ENCODE measurements at regions not wholly inside any gene's neighbourhood (a gene's known extent, or its start where the extent isn't known, plus 50 kb on each side); places are given as distances from the start of the nearest gene placed in this dataset.

DNA sequence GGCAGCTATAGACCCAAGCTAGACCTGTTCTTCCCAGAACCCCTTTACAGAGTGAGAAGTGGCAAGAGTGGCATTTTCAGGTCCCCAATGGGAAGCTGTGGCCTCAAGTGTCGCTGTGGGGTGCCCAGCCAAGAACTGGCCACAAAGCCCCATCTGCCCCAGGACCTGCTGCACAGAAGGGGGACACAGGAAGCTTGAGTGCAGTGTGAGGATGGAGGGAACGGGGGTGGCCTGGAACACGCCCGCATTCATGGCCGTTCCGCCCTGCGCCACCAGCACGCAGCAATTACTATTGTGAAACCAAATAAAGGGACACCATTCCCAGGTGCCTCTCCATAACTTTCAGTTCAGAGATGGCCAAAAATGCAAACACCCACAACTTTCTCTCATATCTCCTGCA is 237.6 kb upstream of the TCERG1L start:
- H3K4me1 Mint-ChIP-seq (ENCODE audit: low read depth), result no peaks in the 10 kb centered on the region
- no peaks in the 10 kb centered on the region; the same call in 1 of the 2 replicates for H3K27me3 Mint-ChIP-seq (ENCODE audit: insufficient read depth)
- TF ChIP-seq CTCF (IDR thresholded peaks at IDR 0.05), result no peak
- no peak overlapping the region for H3K27ac Mint-ChIP-seq
- no peak for DNase-seq
- peaks cover 62% of the 10 kb centered on the region for H3K9me3 Mint-ChIP-seq
- H3K4me3 Mint-ChIP-seq, result no peak overlapping the region
- H3K36me3 Mint-ChIP-seq (ENCODE audit: low read depth), result peaks cover 3% of the 10 kb centered on the region; the same call in 1 of the 2 replicates

DNA sequence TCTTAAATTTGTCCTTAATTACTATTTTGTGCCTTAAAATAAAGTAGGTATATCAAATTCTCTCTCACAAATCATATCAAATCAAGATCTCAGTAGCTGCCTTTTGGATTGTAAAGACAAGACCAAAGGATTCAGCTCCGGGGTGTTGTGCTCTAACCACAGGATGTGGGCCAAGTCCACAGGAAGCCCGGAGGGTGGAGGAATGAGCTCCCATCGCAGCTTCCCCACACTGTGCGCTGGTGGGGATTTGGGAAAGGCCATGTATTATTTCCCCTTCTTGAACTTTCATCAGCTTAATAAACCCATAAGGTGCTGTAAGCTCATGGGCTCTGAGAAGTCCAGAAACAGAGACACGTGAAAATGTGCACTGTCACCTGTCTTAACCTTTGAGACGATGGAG is 241.6 kb upstream of the TCERG1L start:
- no peaks in the 10 kb centered on the region for H3K27me3 Mint-ChIP-seq (ENCODE audit: insufficient read depth)
- no peak for TF ChIP-seq CTCF (IDR thresholded peaks at IDR 0.05)
- H3K27ac Mint-ChIP-seq, result no peak overlapping the region
- H3K4me1 Mint-ChIP-seq (ENCODE audit: low read depth), result no peaks in the 10 kb centered on the region
- H3K9me3 Mint-ChIP-seq, result peaks cover 61% of the 10 kb centered on the region
- H3K36me3 Mint-ChIP-seq (ENCODE audit: low read depth), result peaks cover 4% of the 10 kb centered on the region; the same call in 1 of the 2 replicates
- no peak overlapping the region for H3K4me3 Mint-ChIP-seq
- no peak for DNase-seq

GRCh38 chr10:131553581-131553980 is 242.1 kb upstream of the TCERG1L start:
- peaks cover 61% of the 10 kb centered on the region for H3K9me3 Mint-ChIP-seq
- no peak for TF ChIP-seq CTCF (IDR thresholded peaks at IDR 0.05)
- no peaks in the 10 kb centered on the region for H3K4me1 Mint-ChIP-seq (ENCODE audit: low read depth)
- H3K4me3 Mint-ChIP-seq, result no peak overlapping the region
- no peak for DNase-seq
- 0 out of 2 replicates have a peak, but pooled peaks cover 4% of the 10 kb centered on the region for H3K36me3 Mint-ChIP-seq (ENCODE audit: low read depth)
- H3K27me3 Mint-ChIP-seq (ENCODE audit: insufficient read depth), result no peaks in the 10 kb centered on the region
- H3K27ac Mint-ChIP-seq, result no peak overlapping the region

DNA sequence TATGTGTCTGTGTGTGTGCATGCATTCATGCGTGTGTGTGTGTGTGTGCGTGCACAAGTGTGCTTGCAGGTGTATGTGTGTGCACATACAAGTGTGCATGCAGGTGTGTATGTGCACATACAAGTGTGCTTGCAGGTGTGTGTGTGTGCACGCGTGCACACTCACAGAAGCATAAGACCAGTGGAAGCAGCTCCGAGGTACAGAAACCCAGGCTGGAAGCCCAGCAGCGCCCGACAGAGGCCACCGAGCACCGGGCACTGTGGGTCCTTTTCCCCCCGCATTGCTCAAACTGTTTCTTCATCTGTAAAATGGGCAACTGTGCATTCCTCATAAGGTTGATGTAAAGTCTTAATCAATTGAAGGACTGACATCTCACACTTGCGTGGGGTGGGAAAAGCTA is 243.3 kb upstream of the TCERG1L start:
- Mint-ChIP-seq H3K36me3 (ENCODE audit: low read depth) (0 out of 2 replicates have a peak, but pooled peaks cover 9% of the 10 kb centered on the region), H3K27ac (no peak overlapping the region), H3K9me3 (peaks cover 56% of the 10 kb centered on the region), H3K4me1 (ENCODE audit: low read depth) (no peaks in the 10 kb centered on the region), H3K4me3 (no peak overlapping the region), H3K27me3 (ENCODE audit: insufficient read depth) (no peaks in the 10 kb centered on the region)
- DNase-seq, result no peak
- TF ChIP-seq CTCF (IDR thresholded peaks at IDR 0.05), result no peak

DNA sequence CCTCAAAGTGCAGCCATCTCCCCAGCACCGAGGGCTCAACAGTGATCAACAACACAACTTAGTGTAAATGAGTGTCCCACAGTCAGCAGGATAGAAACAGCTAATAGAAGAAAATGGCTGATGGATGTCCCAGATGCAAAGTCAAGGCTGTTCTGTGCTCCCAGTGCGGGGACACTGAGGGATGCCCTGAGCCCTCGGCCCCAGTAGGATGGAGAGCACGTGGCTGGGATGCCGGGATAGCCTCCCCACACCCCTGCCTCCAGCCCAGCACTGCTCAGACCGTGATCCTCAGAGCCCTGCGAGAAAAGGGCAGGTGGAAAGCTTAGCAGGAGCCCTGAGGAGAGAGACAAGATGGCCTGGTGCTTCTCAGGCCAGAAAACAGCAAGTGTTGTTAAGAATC is 243.9 kb upstream of the TCERG1L start:
- Mint-ChIP-seq H3K36me3 (ENCODE audit: low read depth) (0 out of 2 replicates have a peak, but pooled peaks cover 9% of the 10 kb centered on the region), H3K27ac (no peak overlapping the region), H3K4me3 (no peak overlapping the region), H3K27me3 (ENCODE audit: insufficient read depth) (no peaks in the 10 kb centered on the region), H3K9me3 (peaks cover 59% of the 10 kb centered on the region), H3K4me1 (ENCODE audit: low read depth) (no peaks in the 10 kb centered on the region)
- no peak for TF ChIP-seq CTCF (IDR thresholded peaks at IDR 0.05)
- DNase-seq, result no peak
